KBM-7 (cell line): ENCODE measurements at regions not wholly inside any gene's neighbourhood (a gene's known extent, or its start where the extent isn't known, plus 50 kb on each side); places are given as distances from the start of the nearest gene placed in this dataset.
A peak's percentile ranks its signal among the peaks of the same experiment; 100 is the strongest.
"Not testable (repeated sequence)": the region's sequence is repeated elsewhere in the genome, so short reads cannot be mapped to it uniquely, and the experiment has no call there.

Experiments
- DNase-seq: peaks from one replicate; pipeline ENCODE4 v3.0.0-alpha.2; 2015
- in situ Hi-C: fragments of 300-500 bp; cut with MboI; formaldehyde crosslinking; loops from 2 replicates; pipeline ENCODE4 v1.14.3; 2020; ENCODE audit warnings: low sequenced_read_pairs, low pct_unique_long_range_greater_than_20kb, mixed read lengths

- DNase-seq, result no peak
- in situ Hi-C loops, result no loop called here
Measured at GRCh38 chr3:8317661-8318649, 183.7 kb upstream of the LMCD1 start.

- in situ Hi-C loops, result no loop called here
- DNase-seq, result no peak
Measured at GRCh38 chr3:8319935-8320634, 181.5 kb upstream of the LMCD1 start.

- in situ Hi-C loops, result no loop called here
- no peak for DNase-seq
Measured at GRCh38 chr3:8320711-8321458, 180.7 kb upstream of the LMCD1 start.

GRCh38 chr3:8324747-8325146 is 176.9 kb upstream of the LMCD1 start:
- peak; percentile 81 for DNase-seq
- in situ Hi-C loops, result no loop called here

GRCh38 chr3:8325306-8325705 is 176.3 kb upstream of the LMCD1 start:
- in situ Hi-C loops, result no loop called here

GRCh38 chr3:8325833-8326232 is 175.8 kb upstream of the LMCD1 start:
- in situ Hi-C loops, DNase-seq: not testable (repeated sequence)

More at GRCh38 chr3:8325306-8325705, 176.3 kb upstream of the LMCD1 start:
- no peak for DNase-seq

- no peak for DNase-seq
- in situ Hi-C loops, result no loop called here
Measured at GRCh38 chr3:8327739-8328138, 173.9 kb upstream of the LMCD1 start.

- DNase-seq, result peak; percentile 67
- in situ Hi-C loops, result no loop called here
Measured at GRCh38 chr3:8328967-8329366, 172.7 kb upstream of the LMCD1 start.

GRCh38 chr3:8329598-8329997 is 172.0 kb upstream of the LMCD1 start:
- DNase-seq, result no peak
- in situ Hi-C loops, result no loop called here

GRCh38 chr3:8336456-8336855 is 165.2 kb upstream of the LMCD1 start:
- no peak for DNase-seq
- in situ Hi-C loops, result no loop called here

- in situ Hi-C loops, result no loop called here
- DNase-seq, result no peak
Measured at GRCh38 chr3:8338424-8338823, 163.2 kb upstream of the LMCD1 start.

- in situ Hi-C loops, result no loop called here
- DNase-seq, result no peak
Measured at GRCh38 chr3:8341821-8342247, 159.8 kb upstream of the LMCD1 start.

- DNase-seq, result no peak
- in situ Hi-C loops, result no loop called here
Measured at GRCh38 chr3:8343058-8343457, 158.6 kb upstream of the LMCD1 start.

GRCh38 chr3:8345398-8345797 is 156.2 kb upstream of the LMCD1 start:
- peak; percentile 45 for DNase-seq

GRCh38 chr3:8348076-8348475 is 153.5 kb upstream of the LMCD1 start:
- in situ Hi-C loops, result no loop called here

More at GRCh38 chr3:8345398-8345797, 156.2 kb upstream of the LMCD1 start:
- in situ Hi-C loops, result no loop called here

GRCh38 chr3:8352475-8352874 is 149.1 kb upstream of the LMCD1 start:
- in situ Hi-C loops, result no loop called here
- no peak for DNase-seq

More at GRCh38 chr3:8348076-8348475, 153.5 kb upstream of the LMCD1 start:
- no peak for DNase-seq

- in situ Hi-C loops, result no loop called here
- no peak for DNase-seq
Measured at GRCh38 chr3:8353364-8353763, 148.3 kb upstream of the LMCD1 start.

- in situ Hi-C loops, result no loop called here
- no peak for DNase-seq
Measured at GRCh38 chr3:8355346-8355745, 146.3 kb upstream of the LMCD1 start.

- DNase-seq, in situ Hi-C loops: not testable (repeated sequence)
Measured at GRCh38 chr3:8356066-8356465, 145.6 kb upstream of the LMCD1 start.
